Vagina (tissue), 2 donors: ENCODE measurements at regions not wholly inside any gene's neighbourhood (a gene's known extent, or its start where the extent isn't known, plus 50 kb on each side); places are given as distances from the start of the nearest gene placed in this dataset.

ENCODE experiments used
- CTCF ChIP-seq, 3 experiments: fragments of 450-650 bp in 2 of 3; fragments of 200-600 bp in 1 of 3; sonication (generic) in 1 of 3; IDR thresholded peaks; one replicate each; pipeline ENCODE4 v1.5.1; 2017 to 2019; ENCODE audit warnings: antibody characterized with exemption in 3 of 3, mild to moderate bottlenecking in 2 of 3, moderate library complexity in 2 of 3
- POLR2A ChIP-seq, 2 donors: fragments of 450-650 bp; IDR thresholded peaks; one replicate each; pipeline ENCODE4 v1.6.1; 2017; ENCODE audit warnings: antibody characterized with exemption in 2 of 2, mild to moderate bottlenecking in 2 of 2, moderate library complexity in 2 of 2
- POLR2AphosphoS5 ChIP-seq, 2 donors: sonication (generic); formaldehyde crosslinking; IDR thresholded peaks; one replicate each; pipeline ENCODE4 v1.9.0; 2017; ENCODE audit warnings: antibody characterized with exemption in 2 of 2, mild to moderate bottlenecking in 2 of 2, low read depth in 1 of 2; ENCODE audit not compliant: insufficient read depth in 1 of 2

GRCh38 chr6:82113231-82113630 is 134.3 kb downstream of the IBTK start:
- TF ChIP-seq CTCF (IDR thresholded peaks at IDR 0.05) (no peak), POLR2AphosphoS5 (IDR thresholded peaks at IDR 0.05; ENCODE audit: insufficient read depth in 1 of 2, low read depth in 1 of 2) (no peak), POLR2A (IDR thresholded peaks at IDR 0.05) (no peak)
